K562 (cell line): ENCODE measurements at regions not wholly inside any gene's neighbourhood (a gene's known extent, or its start where the extent isn't known, plus 50 kb on each side); places are given as distances from the start of the nearest gene placed in this dataset.
A peak's percentile ranks its signal among the peaks of the same experiment; 100 is the strongest.

Source experiments
- ATAC-seq: fragments of 200-7000 bp; cut with Tn5 transposase; 3 replicates; pipeline ENCODE4 v1.9.1; 2020; ENCODE audit warnings: moderate library complexity
- BruUV-seq: library from RNA; stranded (reverse); fragments of 400-500 nt; replicated peaks from 2 replicates; lab custom pipeline; 2021; lab: Mats Ljungman, UMichigan
- CTCF ChIA-PET: fragments of 300-600 bp; formaldehyde crosslinking; extraction: SDS; loops from one replicate; lab custom pipeline; 2021; ENCODE audit warnings: low intra/inter-chr PET ratio; lab: Yijun Ruan, JAX
- POLR2A ChIA-PET: fragments of 300-600, 350-650 bp; sonication (Branson Sonifier 250); formaldehyde crosslinking; extraction: SDS; loops from one replicate; lab custom pipeline; 2021; ENCODE audit warnings: antibody characterized with exemption, inconsistent platforms; lab: Yijun Ruan, JAX
- DNase-seq, 4 experiments: peaks; one replicate each; pipeline versions ENCODE4 v3.0.0 to v3.0.0-alpha.2; 2011 to 2018; ENCODE audit warnings: low spot score in 3 of 4, mixed read lengths in 3 of 4; ENCODE audit errors: extremely low read depth in 1 of 4
- FAIRE-seq: peaks from 2 replicates; lab custom pipeline; 2011; peaks lifted over from hg19 to GRCh38; lab: Jason Lieb, UNC
- H2AFZ ChIP-seq: 2 replicates; pipeline ENCODE4 v1.6.0; 2011; ENCODE audit warnings: low read depth, low read length, control low read depth, inconsistent platforms
- H3K27ac ChIP-seq: fragments of 200-600 bp; 3 replicates; pipeline ENCODE4 v1.8.0; 2011; ENCODE audit warnings: low read depth, mild to moderate bottlenecking, control low read depth, inconsistent platforms, low read length, moderate library complexity, mixed read lengths; ENCODE audit errors: extremely low read depth
- H3K27me3 ChIP-seq, 2 experiments: fragments of 300-600 bp in 1 of 2; 2 replicates in 1 of 2; 3 replicates in 1 of 2; pipeline versions ENCODE4 v1.6.0 to v1.8.0; 2011; ENCODE audit warnings: inconsistent platforms in 2 of 2, low read length in 2 of 2, mild to moderate bottlenecking in 1 of 2, mixed read lengths in 1 of 2, moderate library complexity in 1 of 2; ENCODE audit not compliant: control insufficient read depth in 2 of 2, insufficient read depth in 2 of 2
- H3K36me3 ChIP-seq: fragments of 300-600 bp; 3 replicates; pipeline ENCODE4 v1.8.0; 2011; ENCODE audit warnings: mild to moderate bottlenecking, low read length, inconsistent platforms; ENCODE audit not compliant: control insufficient read depth, insufficient read depth
- H3K4me1 ChIP-seq, 2 experiments: fragments of 200-600 bp in 1 of 2; replicated peaks in 1 of 2; 2 replicates in 1 of 2; 3 replicates in 1 of 2; pipeline versions ENCODE4 v1.5.1 to v1.8.0; 2011; ENCODE audit warnings: inconsistent platforms in 2 of 2, low read length in 2 of 2, mild to moderate bottlenecking in 1 of 2, mixed read lengths in 1 of 2, moderate library complexity in 1 of 2; ENCODE audit not compliant: control insufficient read depth in 2 of 2, insufficient read depth in 2 of 2
- H3K4me2 ChIP-seq: 2 replicates; pipeline ENCODE4 v1.6.1; 2011; ENCODE audit warnings: low read length, control low read depth, inconsistent platforms, mixed read lengths; ENCODE audit not compliant: insufficient read depth
- H3K4me3 ChIP-seq: fragments of 200-600 bp; sonication (generic), shearing (Covaris generic); 2 replicates; pipeline ENCODE4 v1.5.1; 2016; ENCODE audit warnings: control low read depth, inconsistent platforms
- H3K79me2 ChIP-seq: fragments of 200-600 bp; 3 replicates; pipeline ENCODE4 v1.8.0; 2011; ENCODE audit warnings: low read length, inconsistent platforms; ENCODE audit not compliant: control insufficient read depth, insufficient read depth
- H3K9ac ChIP-seq, 2 experiments: 2 replicates each; pipeline versions ENCODE4 v1.6.0 to v1.6.1; 2011; ENCODE audit warnings: low read depth in 2 of 2, low read length in 2 of 2, control low read depth in 1 of 2, inconsistent platforms in 1 of 2, mild to moderate bottlenecking in 1 of 2, mixed read lengths in 1 of 2; ENCODE audit not compliant: insufficient read depth in 1 of 2
- H3K9me1 ChIP-seq: one replicate; pipeline ENCODE4 v1.6.0; 2011; ENCODE audit warnings: inconsistent platforms, mild to moderate bottlenecking, low read length, moderate library complexity; ENCODE audit not compliant: control insufficient read depth, insufficient read depth
- H3K9me3 ChIP-seq: replicated peaks from 2 replicates; pipeline ENCODE4 v1.5.1; 2011; ENCODE audit warnings: low read depth, low read length, inconsistent platforms; ENCODE audit not compliant: control insufficient read depth, insufficient read depth
- H4K20me1 ChIP-seq: replicated peaks from 2 replicates; pipeline ENCODE4 v1.6.1; 2011; ENCODE audit warnings: low read length, inconsistent platforms, mixed read lengths; ENCODE audit not compliant: control insufficient read depth, insufficient read depth
- BHLHE40 ChIP-seq: IDR thresholded peaks from 2 replicates; pipeline ENCODE4 v1.6.1; 2011; ENCODE audit warnings: low read length, improper control_type of control experiment
- GABPA ChIP-seq: fragments of 200-800 bp; sonication (Bioruptor generic); conservative IDR thresholded peaks from 2 replicates; pipeline ENCODE4 v1.6.1; 2016; ENCODE audit warnings: low read depth, missing genetic modification characterization, missing compliant biosample characterization
- MEIS2 ChIP-seq: fragments of 450-650 bp; IDR thresholded peaks from 2 replicates; pipeline ENCODE4 v1.6.1; 2014; ENCODE audit warnings: mild to moderate bottlenecking; ENCODE audit not compliant: partially characterized antibody
- NRF1 ChIP-seq, 2 experiments: fragments of 450-650 bp; IDR thresholded peaks in 1 of 2; conservative IDR thresholded peaks in 1 of 2; 2 replicates each; pipeline ENCODE4 v1.6.1; 2014; ENCODE audit warnings: mild to moderate bottlenecking in 2 of 2
- ZNF121 ChIP-seq: sonication (generic); formaldehyde crosslinking; conservative IDR thresholded peaks from 2 replicates; pipeline ENCODE4 v1.8.0; 2022; ENCODE audit warnings: missing genetic modification reagents
- ZNF124 ChIP-seq: sonication (generic); formaldehyde crosslinking; IDR thresholded peaks from 2 replicates; pipeline ENCODE4 v1.8.1; 2022; ENCODE audit warnings: missing genetic modification reagents
- ZNF384 ChIP-seq: IDR thresholded peaks from 2 replicates; pipeline ENCODE4 v1.6.1; 2012; ENCODE audit warnings: low read depth, low read length, improper control_type of control experiment
- WGBS: fragments of 100-300 bp; shearing (Covaris generic); methylation state at CpG from one replicate; pipeline ENCODE4 v1.1.6; 2016; ENCODE audit warnings: low coverage, mixed read lengths; ENCODE audit not compliant: insufficient coverage; ENCODE audit errors: missing lambda C conversion rate; 5-methylcytosine and 5-hydroxymethylcytosine counted together
- in situ Hi-C: fragments of 300-500 bp; cut with MboI; formaldehyde crosslinking; loops from 4 replicates; pipeline ENCODE4 v1.15.0; 2018; ENCODE audit warnings: inconsistent platforms, mixed read lengths
- intact Hi-C: fragments of 100-400 bp; cut with micrococcal nuclease; formaldehyde crosslinking; loops from 2 replicates; pipeline ENCODE4 v1.14.2; 2022
- TF ChIP-seq, protein P1 (sequence below), 2 experiments: fragments of 450-650 bp; formaldehyde crosslinking in 1 of 2; IDR thresholded peaks; 2 replicates each; pipeline versions ENCODE4 v1.4.0 to v1.6.1; 2014 to 2020; ENCODE audit warnings: mild to moderate bottlenecking in 2 of 2, borderline replicate concordance in 1 of 2, low read depth in 1 of 2
- TF ChIP-seq, protein P2 (sequence below): sonication (generic); formaldehyde crosslinking; IDR thresholded peaks from 2 replicates; pipeline ENCODE4 v1.8.0; 2022; ENCODE audit warnings: missing genetic modification reagents, mild to moderate bottlenecking, moderate library complexity, borderline replicate concordance
- TF ChIP-seq, protein P3 (sequence below): fragments of 450-650 bp; IDR thresholded peaks from 2 replicates; pipeline ENCODE4 v1.6.1; 2016

DNA sequence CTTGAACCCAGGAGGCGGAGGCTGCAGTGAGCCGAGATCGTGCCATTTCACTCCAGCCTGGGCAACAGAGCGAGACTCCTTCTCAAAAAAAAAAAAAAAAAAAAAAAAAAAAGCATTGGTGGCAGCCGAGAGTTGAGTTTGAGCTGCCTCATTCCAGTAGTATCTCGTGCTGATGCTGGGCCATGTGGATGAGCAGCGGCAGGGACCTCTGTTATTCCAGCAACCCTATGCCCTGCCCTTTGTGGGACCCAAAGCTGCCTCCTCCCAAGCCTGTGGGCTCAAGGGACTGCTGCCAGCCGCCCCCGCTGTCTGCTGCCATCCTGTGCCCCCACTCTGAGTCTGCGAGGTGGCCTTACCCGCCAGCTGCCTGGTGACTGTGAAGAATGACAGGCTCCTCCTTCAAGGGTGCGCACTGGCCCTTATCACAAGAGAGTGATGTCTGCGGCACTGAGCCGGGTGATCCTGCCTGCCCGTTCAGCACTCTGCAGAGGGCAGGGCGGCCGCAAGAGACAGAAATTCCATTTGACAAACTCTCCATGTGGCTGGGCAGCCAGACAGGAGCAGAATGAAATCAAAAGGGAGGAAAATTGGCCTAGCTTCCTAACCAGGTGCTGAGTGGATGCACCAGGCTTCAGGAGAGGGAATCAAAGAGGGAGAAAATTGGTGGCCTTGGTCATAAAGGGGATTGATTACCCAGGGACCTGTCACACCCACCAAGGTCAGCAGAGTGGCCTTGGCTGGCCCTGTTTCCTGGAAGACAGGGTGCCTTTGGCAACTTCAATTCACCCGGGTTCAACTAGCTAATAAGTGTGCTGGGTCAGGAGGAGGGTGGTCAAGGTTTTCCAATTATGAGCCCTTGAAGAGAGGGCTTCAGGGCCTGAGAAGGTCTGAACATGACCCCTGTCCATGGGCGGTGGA is 65.3 kb upstream of the ZMIZ1 start:
- FAIRE-seq (no peak), DNase-seq (peak in 1 of 4 experiments; percentile 25), ATAC-seq (peak; percentile 63)
- ChIA-PET CTCF (no interaction called here), POLR2A (interaction anchor here (0.6 to 1.8 kb wide), 7 partner anchors 8 to 31 kb away, joined by 3 to 7 read pairs (median 3); no protein-coding TSS in a partner anchor)
- H3K27ac ChIP-seq, result no peak overlapping the region
- H3K9ac ChIP-seq, result peak overlapping the region in 1 of 2 experiments; percentile 37; a peak in 1 of 4 replicates
- no peaks in the 10 kb centered on the region for H3K9me3 ChIP-seq
- H3K36me3 ChIP-seq, result no peaks in the 10 kb centered on the region
- peaks cover 5% of the 10 kb centered on the region for H3K9me1 ChIP-seq
- no peak overlapping the region for H2AFZ ChIP-seq
- H3K27me3 ChIP-seq, result peaks cover 44 to 87% of the 10 kb centered on the region in 2 experiments
- H3K79me2 ChIP-seq, result no peaks in the 10 kb centered on the region
- in situ Hi-C loops, result no loop called here
- peaks cover 7 to 10% of the 10 kb centered on the region in 2 experiments; a peak in 3 of 5 replicates for H3K4me1 ChIP-seq
- no TSS peak for BruUV-seq
- H4K20me1 ChIP-seq, result no peaks in the 10 kb centered on the region; the same call in 1 of the 2 replicates
- 9% methylated on average over 17 of the region's 19 CpGs for WGBS
- intact Hi-C loops, result no loop called here
- peak overlapping the region; percentile 7; the same call in 1 of the 2 replicates for H3K4me2 ChIP-seq
- no peak overlapping the region for H3K4me3 ChIP-seq
- TF ChIP-seq, protein P1, sequence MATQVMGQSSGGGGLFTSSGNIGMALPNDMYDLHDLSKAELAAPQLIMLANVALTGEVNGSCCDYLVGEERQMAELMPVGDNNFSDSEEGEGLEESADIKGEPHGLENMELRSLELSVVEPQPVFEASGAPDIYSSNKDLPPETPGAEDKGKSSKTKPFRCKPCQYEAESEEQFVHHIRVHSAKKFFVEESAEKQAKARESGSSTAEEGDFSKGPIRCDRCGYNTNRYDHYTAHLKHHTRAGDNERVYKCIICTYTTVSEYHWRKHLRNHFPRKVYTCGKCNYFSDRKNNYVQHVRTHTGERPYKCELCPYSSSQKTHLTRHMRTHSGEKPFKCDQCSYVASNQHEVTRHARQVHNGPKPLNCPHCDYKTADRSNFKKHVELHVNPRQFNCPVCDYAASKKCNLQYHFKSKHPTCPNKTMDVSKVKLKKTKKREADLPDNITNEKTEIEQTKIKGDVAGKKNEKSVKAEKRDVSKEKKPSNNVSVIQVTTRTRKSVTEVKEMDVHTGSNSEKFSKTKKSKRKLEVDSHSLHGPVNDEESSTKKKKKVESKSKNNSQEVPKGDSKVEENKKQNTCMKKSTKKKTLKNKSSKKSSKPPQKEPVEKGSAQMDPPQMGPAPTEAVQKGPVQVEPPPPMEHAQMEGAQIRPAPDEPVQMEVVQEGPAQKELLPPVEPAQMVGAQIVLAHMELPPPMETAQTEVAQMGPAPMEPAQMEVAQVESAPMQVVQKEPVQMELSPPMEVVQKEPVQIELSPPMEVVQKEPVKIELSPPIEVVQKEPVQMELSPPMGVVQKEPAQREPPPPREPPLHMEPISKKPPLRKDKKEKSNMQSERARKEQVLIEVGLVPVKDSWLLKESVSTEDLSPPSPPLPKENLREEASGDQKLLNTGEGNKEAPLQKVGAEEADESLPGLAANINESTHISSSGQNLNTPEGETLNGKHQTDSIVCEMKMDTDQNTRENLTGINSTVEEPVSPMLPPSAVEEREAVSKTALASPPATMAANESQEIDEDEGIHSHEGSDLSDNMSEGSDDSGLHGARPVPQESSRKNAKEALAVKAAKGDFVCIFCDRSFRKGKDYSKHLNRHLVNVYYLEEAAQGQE (IDR thresholded peaks at IDR 0.05; ENCODE audit: borderline replicate concordance), result 0 out of 2 replicates have a peak, but pooled peaks have one; percentile 15
- TF ChIP-seq, protein P1 (CRISPR knock-in tag; IDR thresholded peaks at IDR 0.05; ENCODE audit: low read depth), result no peak
- TF ChIP-seq ZNF124 (no peak), GABPA (no peak), MEIS2 (peak; percentile 8), ZNF121 (CRISPR knock-in tag) (0 out of 2 replicates have a peak, but pooled peaks have one; percentile 8), NRF1 (conservative IDR thresholded peaks at IDR 0.05 in 1 of 2, IDR thresholded peaks at IDR 0.05 in 1 of 2) (peak; percentile 15 to 46; a peak in 2 of 4 replicates), BHLHE40 (0 out of 2 replicates have a peak, but pooled peaks have one; percentile 16), ZNF384 (0 out of 2 replicates have a peak, but pooled peaks have one; percentile 16)
- TF ChIP-seq, protein P2, sequence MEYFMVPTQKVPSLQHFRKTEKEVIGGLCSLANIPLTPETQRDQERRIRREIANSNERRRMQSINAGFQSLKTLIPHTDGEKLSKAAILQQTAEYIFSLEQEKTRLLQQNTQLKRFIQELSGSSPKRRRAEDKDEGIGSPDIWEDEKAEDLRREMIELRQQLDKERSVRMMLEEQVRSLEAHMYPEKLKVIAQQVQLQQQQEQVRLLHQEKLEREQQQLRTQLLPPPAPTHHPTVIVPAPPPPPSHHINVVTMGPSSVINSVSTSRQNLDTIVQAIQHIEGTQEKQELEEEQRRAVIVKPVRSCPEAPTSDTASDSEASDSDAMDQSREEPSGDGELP (CRISPR knock-in tag), result peak; percentile 31; the same call in 1 of the 2 replicates
- TF ChIP-seq, protein P3, sequence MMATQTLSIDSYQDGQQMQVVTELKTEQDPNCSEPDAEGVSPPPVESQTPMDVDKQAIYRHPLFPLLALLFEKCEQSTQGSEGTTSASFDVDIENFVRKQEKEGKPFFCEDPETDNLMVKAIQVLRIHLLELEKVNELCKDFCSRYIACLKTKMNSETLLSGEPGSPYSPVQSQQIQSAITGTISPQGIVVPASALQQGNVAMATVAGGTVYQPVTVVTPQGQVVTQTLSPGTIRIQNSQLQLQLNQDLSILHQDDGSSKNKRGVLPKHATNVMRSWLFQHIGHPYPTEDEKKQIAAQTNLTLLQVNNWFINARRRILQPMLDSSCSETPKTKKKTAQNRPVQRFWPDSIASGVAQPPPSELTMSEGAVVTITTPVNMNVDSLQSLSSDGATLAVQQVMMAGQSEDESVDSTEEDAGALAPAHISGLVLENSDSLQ, result peak; percentile 66
